OCI-LY7 (cell line): ENCODE measurements at regions not wholly inside any gene's neighbourhood (a gene's known extent, or its start where the extent isn't known, plus 50 kb on each side); places are given as distances from the start of the nearest gene placed in this dataset.
"Not testable (repeated sequence)": the region's sequence is repeated elsewhere in the genome, so short reads cannot be mapped to it uniquely, and the experiment has no call there.

Experiments used
- BruUV-seq: library from RNA; stranded (reverse); fragments of 400-500 nt; replicated peaks from 2 replicates; lab custom pipeline; 2021; lab: Mats Ljungman, UMichigan
- CTCF ChIA-PET: fragments of 300-600 bp; sonication (Branson Sonifier 250); formaldehyde crosslinking; loops from one replicate; lab custom pipeline; 2022; ENCODE audit warnings: antibody characterized with exemption; ENCODE audit not compliant: unreplicated experiment; lab: Charles Lee
- POLR2A ChIA-PET: fragments of 300-600 bp; sonication (Branson Sonifier 250); formaldehyde crosslinking; loops from one replicate; lab custom pipeline; 2022; ENCODE audit warnings: antibody characterized with exemption; lab: Charles Lee
- DNase-seq: peaks from one replicate; pipeline ENCODE4 v3.0.0-alpha.2; 2015; ENCODE audit warnings: low spot score
- H2AFZ ChIP-seq: fragments of 200-600 bp; sonication (generic), shearing (Covaris generic); 2 replicates; pipeline ENCODE4 v1.6.1; 2014; ENCODE audit warnings: mild to moderate bottlenecking, antibody characterized with exemption, low read length, moderate library complexity
- H3K27ac ChIP-seq: fragments of 200-600 bp; sonication (generic); 2 replicates; pipeline ENCODE4 v1.5.1; 2014; ENCODE audit warnings: mixed run types, low read depth, mild to moderate bottlenecking, moderate library complexity, low read length, inconsistent platforms; ENCODE audit not compliant: poor library complexity, severe bottlenecking
- H3K36me3 ChIP-seq: fragments of 200-600 bp; sonication (generic); 2 replicates; pipeline ENCODE4 v1.6.1; 2014; ENCODE audit warnings: mild to moderate bottlenecking, antibody characterized with exemption, low read length, moderate library complexity, mixed read lengths; ENCODE audit not compliant: insufficient read depth
- H3K4me1 ChIP-seq: fragments of 200-600 bp; sonication (generic); 2 replicates; pipeline ENCODE4 v1.5.1; 2014; ENCODE audit warnings: mild to moderate bottlenecking, low read length; ENCODE audit not compliant: insufficient read depth, poor library complexity, severe bottlenecking
- H3K4me2 ChIP-seq: fragments of 200-600 bp; sonication (generic); 2 replicates; pipeline ENCODE4 v1.6.1; 2014; ENCODE audit warnings: mild to moderate bottlenecking, low read length
- H3K4me3 ChIP-seq: fragments of 200-600 bp; sonication (generic); 2 replicates; pipeline ENCODE4 v1.5.1; 2014; ENCODE audit warnings: mild to moderate bottlenecking, low read depth, low read length; ENCODE audit not compliant: poor library complexity, severe bottlenecking
- H3K79me2 ChIP-seq: fragments of 200-600 bp; sonication (generic); 2 replicates; pipeline ENCODE4 v1.6.1; 2016; ENCODE audit warnings: low read depth, mild to moderate bottlenecking, low read length, moderate library complexity, mixed read lengths; ENCODE audit not compliant: insufficient read depth
- H3K9me2 ChIP-seq: fragments of 200-600 bp; sonication (generic); 2 replicates; pipeline ENCODE4 v1.6.1; 2016; ENCODE audit warnings: mild to moderate bottlenecking, low read length, mixed read lengths; ENCODE audit not compliant: insufficient read depth
- H3K9me3 ChIP-seq: fragments of 200-600 bp; sonication (generic); 2 replicates; pipeline ENCODE4 v1.6.1; 2014; ENCODE audit warnings: mild to moderate bottlenecking, mixed run types, low read length, mixed read lengths
- H4K20me1 ChIP-seq: fragments of 200-600 bp; sonication (generic); 2 replicates; pipeline ENCODE4 v1.6.1; 2014; ENCODE audit warnings: mild to moderate bottlenecking, antibody characterized with exemption, low read length, moderate library complexity, mixed read lengths; ENCODE audit not compliant: insufficient read depth
- EZH2phosphoT487 ChIP-seq: fragments of 200-600 bp; sonication (generic); IDR thresholded peaks from 2 replicates; pipeline ENCODE4 v1.6.1; 2018; ENCODE audit warnings: low read depth, borderline replicate concordance, mild to moderate bottlenecking, mixed run types, antibody characterized with exemption, low read length, moderate library complexity, mixed read lengths
- intact Hi-C: fragments of 100-400 bp; cut with micrococcal nuclease; formaldehyde crosslinking; loops from one replicate; pipeline ENCODE4 v1.10.0; 2022; ENCODE audit not compliant: unreplicated experiment
- TF ChIP-seq, protein P1 (sequence below): fragments of 200-600 bp; sonication (generic); conservative IDR thresholded peaks from 2 replicates; pipeline ENCODE4 v1.5.1; 2014; ENCODE audit warnings: mild to moderate bottlenecking, antibody characterized with exemption, low read length, moderate library complexity, mixed read lengths

DNA sequence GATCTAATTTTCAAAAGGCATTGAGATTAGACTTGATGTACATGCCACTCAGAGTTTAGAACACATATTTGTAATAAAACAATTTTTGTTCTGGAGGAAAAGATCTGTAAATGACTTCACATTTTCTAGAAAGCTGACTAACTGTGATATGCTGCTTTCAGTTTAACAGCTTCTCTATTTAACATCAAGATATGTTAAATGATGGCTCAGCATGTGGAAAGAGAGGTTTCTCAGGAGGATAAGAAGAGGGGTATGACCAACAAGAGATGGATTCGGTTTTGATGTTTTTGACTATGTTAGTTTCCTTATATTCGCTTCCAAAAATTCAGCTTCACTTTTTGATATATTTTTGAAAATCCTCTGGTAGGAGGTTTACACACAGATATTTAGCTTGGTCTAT is 698.7 kb downstream of the GLUD2 start:
- ChIA-PET CTCF (no interaction called here), POLR2A (no interaction called here)
- Histone ChIP-seq H3K4me1 (no peaks in the 10 kb centered on the region), H3K36me3 (no peaks in the 10 kb centered on the region), H3K9me2 (no peaks in the 10 kb centered on the region), H2AFZ (no peak overlapping the region), H3K9me3 (no peaks in the 10 kb centered on the region), H3K4me3 (no peak overlapping the region), H3K4me2 (no peak overlapping the region), H3K27ac (no peak overlapping the region), H4K20me1 (no peaks in the 10 kb centered on the region), H3K79me2 (no peaks in the 10 kb centered on the region)
- TF ChIP-seq, protein P1, sequence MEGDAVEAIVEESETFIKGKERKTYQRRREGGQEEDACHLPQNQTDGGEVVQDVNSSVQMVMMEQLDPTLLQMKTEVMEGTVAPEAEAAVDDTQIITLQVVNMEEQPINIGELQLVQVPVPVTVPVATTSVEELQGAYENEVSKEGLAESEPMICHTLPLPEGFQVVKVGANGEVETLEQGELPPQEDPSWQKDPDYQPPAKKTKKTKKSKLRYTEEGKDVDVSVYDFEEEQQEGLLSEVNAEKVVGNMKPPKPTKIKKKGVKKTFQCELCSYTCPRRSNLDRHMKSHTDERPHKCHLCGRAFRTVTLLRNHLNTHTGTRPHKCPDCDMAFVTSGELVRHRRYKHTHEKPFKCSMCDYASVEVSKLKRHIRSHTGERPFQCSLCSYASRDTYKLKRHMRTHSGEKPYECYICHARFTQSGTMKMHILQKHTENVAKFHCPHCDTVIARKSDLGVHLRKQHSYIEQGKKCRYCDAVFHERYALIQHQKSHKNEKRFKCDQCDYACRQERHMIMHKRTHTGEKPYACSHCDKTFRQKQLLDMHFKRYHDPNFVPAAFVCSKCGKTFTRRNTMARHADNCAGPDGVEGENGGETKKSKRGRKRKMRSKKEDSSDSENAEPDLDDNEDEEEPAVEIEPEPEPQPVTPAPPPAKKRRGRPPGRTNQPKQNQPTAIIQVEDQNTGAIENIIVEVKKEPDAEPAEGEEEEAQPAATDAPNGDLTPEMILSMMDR: no peak
- no peak for TF ChIP-seq EZH2phosphoT487
- DNase-seq: no peak
- BruUV-seq: no TSS peak
- intact Hi-C loops: no loop called here

DNA sequence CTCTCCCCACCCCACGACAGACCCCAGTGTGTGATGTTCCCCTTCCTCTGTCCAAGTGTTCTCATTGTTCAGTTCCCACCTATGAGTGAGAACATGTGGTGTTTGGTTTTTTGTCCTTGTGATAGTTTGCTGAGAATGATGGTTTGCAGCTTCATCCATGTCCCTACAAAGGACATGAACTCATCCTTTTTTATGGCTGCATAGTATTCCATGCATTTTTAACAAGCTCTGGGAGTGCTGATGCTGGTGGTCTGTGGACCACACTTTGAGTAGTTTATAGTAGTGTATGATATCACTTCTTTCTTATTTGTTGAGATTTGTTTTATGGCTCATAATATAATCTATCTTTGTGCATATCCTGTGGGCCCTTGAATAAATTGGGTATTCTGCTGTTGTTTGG is 706.2 kb downstream of the GLUD2 start:
- H3K27ac ChIP-seq, H3K9me3 ChIP-seq, H3K4me3 ChIP-seq, H3K36me3 ChIP-seq, H2AFZ ChIP-seq, DNase-seq, H4K20me1 ChIP-seq, H3K9me2 ChIP-seq, H3K79me2 ChIP-seq, H3K4me1 ChIP-seq, H3K4me2 ChIP-seq, POLR2A ChIA-PET, CTCF ChIA-PET, BruUV-seq, intact Hi-C loops: not testable (repeated sequence)

DNA sequence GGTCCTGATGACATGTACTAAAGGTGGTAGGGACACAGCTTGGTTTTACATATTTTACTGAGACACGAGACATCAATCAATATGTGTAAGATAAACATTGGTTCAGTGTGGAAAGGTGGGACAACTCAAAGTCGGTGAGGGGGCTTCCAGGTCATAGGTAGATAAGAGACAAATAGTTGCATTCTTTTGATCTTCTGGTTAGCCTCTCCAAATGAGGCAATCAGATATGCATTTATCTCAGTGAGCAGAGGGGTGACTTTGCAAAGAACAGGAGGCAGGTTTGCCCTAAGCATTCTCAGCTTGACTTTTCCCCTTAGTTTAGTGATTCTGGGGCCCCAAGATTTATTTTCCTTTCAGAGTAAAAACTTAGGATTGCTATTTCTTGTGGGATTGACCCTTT is 706.9 kb downstream of the GLUD2 start:
- intact Hi-C loops: no loop called here
- no peak for DNase-seq
- TF ChIP-seq EZH2phosphoT487: no peak
- TF ChIP-seq, protein P1: no peak
- Histone ChIP-seq H3K9me2 (no peaks in the 10 kb centered on the region), H3K36me3 (no peaks in the 10 kb centered on the region), H2AFZ (no peak overlapping the region), H3K4me1 (no peaks in the 10 kb centered on the region), H3K4me3 (no peak overlapping the region), H3K79me2 (no peaks in the 10 kb centered on the region), H3K9me3 (no peaks in the 10 kb centered on the region), H3K4me2 (no peak overlapping the region), H3K27ac (no peak overlapping the region), H4K20me1 (no peaks in the 10 kb centered on the region)
- BruUV-seq: no TSS peak
- CTCF ChIA-PET: no interaction called here
- POLR2A ChIA-PET: no interaction called here
